HG02571 (cell line): ENCODE measurements at regions not wholly inside any gene's neighbourhood (a gene's known extent, or its start where the extent isn't known, plus 50 kb on each side); places are given as distances from the start of the nearest gene placed in this dataset.

ENCODE experiments used
- ATAC-seq: cut with Tn5 transposase; IDR thresholded peaks from one replicate; pipeline ENCODE4 v1.9.1; 2021; ENCODE audit warnings: mild to moderate bottlenecking, moderate library complexity; ENCODE audit not compliant: unreplicated experiment

DNA sequence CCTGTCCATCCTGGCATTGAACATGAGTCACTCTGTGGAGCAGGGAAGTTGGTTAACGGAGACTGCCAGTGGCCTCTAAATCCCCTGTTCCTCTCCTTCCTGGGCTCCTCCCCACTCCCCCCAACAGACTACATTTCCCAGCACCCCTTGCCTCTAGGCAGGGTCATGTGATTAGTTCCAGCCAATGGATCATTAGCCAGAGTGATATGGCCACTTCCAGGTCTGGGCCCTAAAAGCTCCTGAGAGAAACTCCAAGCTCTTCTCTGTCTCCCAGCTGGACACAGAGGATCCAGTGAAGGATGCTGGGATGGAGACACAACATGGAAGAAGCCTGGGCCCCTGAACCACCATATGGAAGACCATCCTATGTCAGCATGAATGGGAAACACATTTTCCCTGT lies 54.4 kb upstream of the RFLNA start:
- ATAC-seq = no peak

DNA sequence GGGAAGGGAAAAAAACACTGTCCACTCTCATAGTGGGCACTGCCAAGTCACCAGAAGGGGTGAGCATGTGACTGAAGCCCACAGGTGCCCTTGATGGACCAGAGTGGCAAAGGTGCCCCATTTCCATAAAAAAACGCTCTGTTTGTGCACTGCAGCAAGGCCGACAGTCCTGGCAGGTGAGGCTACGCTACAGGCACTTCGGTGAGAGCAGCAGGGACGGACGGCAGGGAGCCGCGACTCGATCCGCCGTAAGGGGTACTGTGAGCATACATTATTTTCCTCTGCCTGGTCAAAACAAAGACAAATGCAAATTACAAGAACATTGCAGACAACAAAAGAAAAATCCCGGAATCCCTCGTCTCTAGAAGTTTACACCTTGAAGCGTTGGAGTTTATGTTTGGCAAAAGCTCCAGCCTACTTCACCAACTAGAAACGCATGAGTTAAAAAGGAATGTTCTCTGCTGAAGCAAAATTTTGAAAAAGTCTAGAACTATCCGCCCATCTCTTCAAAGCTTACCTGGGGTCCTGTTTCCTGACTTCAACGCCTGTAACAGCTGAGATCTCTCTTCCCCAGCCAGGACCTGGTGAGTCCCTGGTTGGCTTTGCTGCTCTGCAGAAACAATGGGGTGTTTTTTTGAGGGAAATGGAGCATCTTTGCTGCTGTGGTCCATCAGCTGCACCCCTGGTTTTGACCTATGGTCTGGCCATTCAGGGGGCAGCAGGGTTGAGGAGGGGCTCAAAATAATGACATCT lies 52.9 kb upstream of the RFLNA start:
- no peak for ATAC-seq

GRCh38 chr12:124242529-124243065 lies 52.3 kb upstream of the RFLNA start:
- no peak for ATAC-seq

DNA sequence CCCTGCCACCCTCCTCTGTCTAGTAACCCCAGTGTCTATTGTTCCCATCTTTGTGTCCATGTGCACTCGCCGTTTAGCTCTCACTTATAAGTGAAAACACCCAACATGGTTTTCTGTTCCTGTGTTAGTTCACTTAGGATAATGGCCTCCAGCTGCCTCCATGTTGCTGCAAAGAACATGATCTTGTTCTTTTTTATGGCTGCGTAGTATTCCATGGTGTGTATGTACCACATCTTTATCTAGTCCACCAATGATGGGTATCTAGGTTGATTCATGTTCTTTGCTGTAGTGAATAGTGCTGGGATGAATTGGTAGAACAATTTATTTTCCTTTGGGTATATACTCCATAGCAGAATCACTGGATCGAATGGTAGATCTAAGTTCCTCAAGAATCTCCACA lies 51.0 kb upstream of the RFLNA start:
- ATAC-seq = no peak
